Muscle layer of duodenum (tissue), 2 donors: ENCODE measurements at regions not wholly inside any gene's neighbourhood (a gene's known extent, or its start where the extent isn't known, plus 50 kb on each side); places are given as distances from the start of the nearest gene placed in this dataset.

Experiments used
- H3K27ac ChIP-seq: one replicate; pipeline ENCODE4 v1.7.0; 2013; ENCODE audit warnings: mild to moderate bottlenecking, low read length
- H3K27me3 ChIP-seq: one replicate; pipeline ENCODE4 v1.7.0; 2013; ENCODE audit warnings: low read depth, mild to moderate bottlenecking, control low read depth, low read length
- H3K36me3 ChIP-seq, 2 donors: one replicate each; pipeline ENCODE4 v1.7.0; 2013; ENCODE audit warnings: low read length in 2 of 2, control low read depth in 1 of 2, mild to moderate bottlenecking in 1 of 2; ENCODE audit not compliant: insufficient read depth in 2 of 2, control insufficient read depth in 1 of 2
- H3K4me1 ChIP-seq, 2 donors: one replicate each; pipeline ENCODE4 v1.7.0; 2013; ENCODE audit warnings: low read length in 2 of 2, mild to moderate bottlenecking in 2 of 2, control low read depth in 1 of 2, moderate library complexity in 1 of 2; ENCODE audit not compliant: insufficient read depth in 2 of 2, control insufficient read depth in 1 of 2
- H3K4me3 ChIP-seq, 2 donors: one replicate each; pipeline ENCODE4 v1.7.0; 2013; ENCODE audit warnings: low read length in 2 of 2, low read depth in 1 of 2, mild to moderate bottlenecking in 1 of 2
- H3K9me3 ChIP-seq, 2 donors: one replicate each; pipeline ENCODE4 v1.7.0; 2013; ENCODE audit warnings: low read length in 2 of 2, control low read depth in 1 of 2, mild to moderate bottlenecking in 1 of 2; ENCODE audit not compliant: control insufficient read depth in 1 of 2
- donor health status: healthy.

GRCh38 chr5:2143088-2143487 lies 260.4 kb upstream of the IRX4 start:
- no peak overlapping the region for H3K4me3 ChIP-seq
- H3K36me3 ChIP-seq: no peaks in the 10 kb centered on the region
- no peak overlapping the region for H3K27ac ChIP-seq
- H3K9me3 ChIP-seq: no peaks in the 10 kb centered on the region
- H3K4me1 ChIP-seq: no peaks in the 10 kb centered on the region
- H3K27me3 ChIP-seq: no peaks in the 10 kb centered on the region

- no peaks in the 10 kb centered on the region for H3K9me3 ChIP-seq
- no peaks in the 10 kb centered on the region for H3K36me3 ChIP-seq
- no peak overlapping the region for H3K27ac ChIP-seq
- H3K27me3 ChIP-seq: no peaks in the 10 kb centered on the region
- H3K4me1 ChIP-seq: no peaks in the 10 kb centered on the region
- no peak overlapping the region for H3K4me3 ChIP-seq
Observed at GRCh38 chr5:2142456-2142954, 259.8 kb upstream of the IRX4 start.

- Histone ChIP-seq H3K36me3 (no peaks in the 10 kb centered on the region), H3K4me1 (no peaks in the 10 kb centered on the region), H3K4me3 (no peak overlapping the region), H3K27ac (no peak overlapping the region), H3K27me3 (no peaks in the 10 kb centered on the region), H3K9me3 (no peaks in the 10 kb centered on the region)
Observed at GRCh38 chr5:2141254-2142000, 258.7 kb upstream of the IRX4 start.

GRCh38 chr5:2140501-2141175 lies 257.9 kb upstream of the IRX4 start:
- Histone ChIP-seq H3K36me3 (no peaks in the 10 kb centered on the region), H3K4me1 (no peaks in the 10 kb centered on the region), H3K4me3 (no peak overlapping the region), H3K27me3 (no peaks in the 10 kb centered on the region), H3K27ac (no peak overlapping the region), H3K9me3 (no peaks in the 10 kb centered on the region)

- Histone ChIP-seq H3K9me3 (no peaks in the 10 kb centered on the region), H3K27ac (no peak overlapping the region), H3K36me3 (no peaks in the 10 kb centered on the region), H3K27me3 (no peaks in the 10 kb centered on the region), H3K4me3 (no peak overlapping the region), H3K4me1 (no peaks in the 10 kb centered on the region)
Observed at GRCh38 chr5:2139478-2139877, 256.8 kb upstream of the IRX4 start.

GRCh38 chr5:2138896-2139295 lies 256.2 kb upstream of the IRX4 start:
- H3K27me3 ChIP-seq: no peaks in the 10 kb centered on the region
- no peak overlapping the region for H3K4me3 ChIP-seq
- H3K36me3 ChIP-seq: no peaks in the 10 kb centered on the region
- no peaks in the 10 kb centered on the region for H3K4me1 ChIP-seq
- no peaks in the 10 kb centered on the region for H3K9me3 ChIP-seq
- H3K27ac ChIP-seq: no peak overlapping the region

- H3K27me3 ChIP-seq: no peaks in the 10 kb centered on the region
- no peak overlapping the region for H3K4me3 ChIP-seq
- no peak overlapping the region for H3K27ac ChIP-seq
- no peaks in the 10 kb centered on the region for H3K9me3 ChIP-seq
- no peaks in the 10 kb centered on the region for H3K4me1 ChIP-seq
- H3K36me3 ChIP-seq: no peaks in the 10 kb centered on the region
Observed at GRCh38 chr5:2137444-2138050, 254.8 kb upstream of the IRX4 start.

GRCh38 chr5:2136728-2137333 lies 254.1 kb upstream of the IRX4 start:
- Histone ChIP-seq H3K36me3 (no peaks in the 10 kb centered on the region), H3K4me3 (no peak overlapping the region), H3K27ac (no peak overlapping the region), H3K9me3 (no peaks in the 10 kb centered on the region), H3K27me3 (no peaks in the 10 kb centered on the region), H3K4me1 (no peaks in the 10 kb centered on the region)

- Histone ChIP-seq H3K36me3 (no peaks in the 10 kb centered on the region), H3K27me3 (no peaks in the 10 kb centered on the region), H3K4me3 (no peak overlapping the region), H3K9me3 (no peaks in the 10 kb centered on the region), H3K27ac (no peak overlapping the region), H3K4me1 (no peaks in the 10 kb centered on the region)
Observed at GRCh38 chr5:2135833-2136232, 253.1 kb upstream of the IRX4 start.

- Histone ChIP-seq H3K9me3 (no peaks in the 10 kb centered on the region), H3K4me3 (no peak overlapping the region), H3K36me3 (no peaks in the 10 kb centered on the region), H3K4me1 (no peaks in the 10 kb centered on the region), H3K27me3 (no peaks in the 10 kb centered on the region), H3K27ac (no peak overlapping the region)
Observed at GRCh38 chr5:2135354-2135753, 252.6 kb upstream of the IRX4 start.

GRCh38 chr5:2134543-2135292 lies 252.0 kb upstream of the IRX4 start:
- Histone ChIP-seq H3K4me3 (no peak overlapping the region), H3K27me3 (no peaks in the 10 kb centered on the region), H3K9me3 (no peaks in the 10 kb centered on the region), H3K4me1 (no peaks in the 10 kb centered on the region), H3K36me3 (no peaks in the 10 kb centered on the region), H3K27ac (no peak overlapping the region)
